OCI-LY1 (cell line): ENCODE measurements at regions not wholly inside any gene's neighbourhood (a gene's known extent, or its start where the extent isn't known, plus 50 kb on each side); places are given as distances from the start of the nearest gene placed in this dataset.

Experiments used
- CTCF ChIP-seq: fragments of 200-600 bp; sonication (generic), shearing (Covaris generic); IDR thresholded peaks from 2 replicates; pipeline ENCODE4 v1.5.1; 2017; ENCODE audit warnings: mild to moderate bottlenecking, antibody characterized with exemption, low read length, moderate library complexity, mixed read lengths
- EZH2 ChIP-seq: fragments of 200-600 bp; sonication (generic), shearing (Covaris generic); IDR thresholded peaks from 2 replicates; pipeline ENCODE4 v1.8.0; 2017; ENCODE audit warnings: borderline replicate concordance, mixed run types, mild to moderate bottlenecking, antibody characterized with exemption, low read length, moderate library complexity, mixed read lengths

DNA sequence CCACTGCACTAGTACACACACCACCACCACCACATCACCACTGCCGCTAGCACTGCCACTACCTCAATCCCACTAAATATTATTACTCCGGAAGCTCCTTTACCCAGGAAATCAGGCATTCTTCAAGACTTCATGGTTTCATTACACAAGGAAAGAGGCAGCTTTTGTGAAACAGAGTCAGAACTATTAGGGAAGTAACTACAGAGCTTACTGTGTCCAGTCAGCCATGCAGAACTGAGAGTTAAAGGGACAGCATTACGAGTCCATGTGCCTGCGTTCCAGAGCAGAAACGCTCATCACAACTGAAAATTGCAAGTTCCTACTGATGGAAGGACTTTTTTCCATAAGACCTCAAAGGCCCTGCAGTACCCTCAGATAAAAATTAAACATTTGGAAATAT lies 103.2 kb upstream of the FRG1 start:
- TF ChIP-seq CTCF: no peak
- no peak for TF ChIP-seq EZH2
